Activated T-cell treated with anti-CD3 and anti-CD28 coated beads, Interleukin-2, amount 50 U/mL, for 4 hours (primary cell): ENCODE measurements at regions not wholly inside any gene's neighbourhood (a gene's known extent, or its start where the extent isn't known, plus 50 kb on each side); places are given as distances from the start of the nearest gene placed in this dataset.

Experiments
- ATAC-seq, 2 donors: fragments of 200-7000 bp; cut with Tn5 transposase; one replicate each; pipeline ENCODE4 v1.10.0; 2021
- DNase-seq: peaks from one replicate; pipeline ENCODE4 v3.0.0-alpha.2; 2020
- H3K27me3 Mint-ChIP-seq: one replicate; pipeline ENCODE4 v1.8.0; 2021; ENCODE audit warnings: low read depth, mixed read lengths
- H3K36me3 Mint-ChIP-seq: one replicate; pipeline ENCODE4 v1.8.0; 2022; ENCODE audit warnings: mixed read lengths; ENCODE audit not compliant: insufficient read depth
- H3K4me1 Mint-ChIP-seq: one replicate; pipeline ENCODE4 v1.8.0; 2021; ENCODE audit warnings: low read depth, mixed read lengths
- H3K4me3 Mint-ChIP-seq: one replicate; pipeline ENCODE4 v1.8.0; 2021; ENCODE audit warnings: mild to moderate bottlenecking, moderate library complexity, mixed read lengths
- H3K9me3 Mint-ChIP-seq: one replicate; pipeline ENCODE4 v1.8.0; 2021; ENCODE audit warnings: mixed read lengths

GRCh38 chr11:70542406-70542805 lies 144.1 kb downstream of the CTTN start:
- H3K4me1 Mint-ChIP-seq = no peaks in the 10 kb centered on the region

GRCh38 chr11:70542811-70543210 lies 144.5 kb downstream of the CTTN start:
- no peak for DNase-seq
- Mint-ChIP-seq H3K27me3 (peaks cover 2% of the 10 kb centered on the region), H3K4me1 (no peaks in the 10 kb centered on the region), H3K36me3 (no peaks in the 10 kb centered on the region), H3K4me3 (no peak overlapping the region), H3K9me3 (no peaks in the 10 kb centered on the region)
- no peak for ATAC-seq

More at GRCh38 chr11:70542406-70542805, 144.1 kb downstream of the CTTN start:
- Mint-ChIP-seq H3K4me3 (no peak overlapping the region), H3K36me3 (no peaks in the 10 kb centered on the region), H3K9me3 (no peaks in the 10 kb centered on the region), H3K27me3 (peaks cover 2% of the 10 kb centered on the region)
- no peak for ATAC-seq
- no peak for DNase-seq

GRCh38 chr11:70543611-70544010 lies 145.3 kb downstream of the CTTN start:
- ATAC-seq (no peak), DNase-seq (no peak)
- H3K9me3 Mint-ChIP-seq = no peaks in the 10 kb centered on the region
- no peak overlapping the region for H3K4me3 Mint-ChIP-seq
- peaks cover 2% of the 10 kb centered on the region for H3K27me3 Mint-ChIP-seq
- H3K36me3 Mint-ChIP-seq = no peaks in the 10 kb centered on the region
- no peaks in the 10 kb centered on the region for H3K4me1 Mint-ChIP-seq

GRCh38 chr11:70544067-70544773 lies 145.9 kb downstream of the CTTN start:
- no peak for ATAC-seq
- DNase-seq = no peak
- Mint-ChIP-seq H3K36me3 (no peaks in the 10 kb centered on the region), H3K4me1 (no peaks in the 10 kb centered on the region), H3K9me3 (no peaks in the 10 kb centered on the region), H3K27me3 (peaks cover 2% of the 10 kb centered on the region), H3K4me3 (no peak overlapping the region)

DNA sequence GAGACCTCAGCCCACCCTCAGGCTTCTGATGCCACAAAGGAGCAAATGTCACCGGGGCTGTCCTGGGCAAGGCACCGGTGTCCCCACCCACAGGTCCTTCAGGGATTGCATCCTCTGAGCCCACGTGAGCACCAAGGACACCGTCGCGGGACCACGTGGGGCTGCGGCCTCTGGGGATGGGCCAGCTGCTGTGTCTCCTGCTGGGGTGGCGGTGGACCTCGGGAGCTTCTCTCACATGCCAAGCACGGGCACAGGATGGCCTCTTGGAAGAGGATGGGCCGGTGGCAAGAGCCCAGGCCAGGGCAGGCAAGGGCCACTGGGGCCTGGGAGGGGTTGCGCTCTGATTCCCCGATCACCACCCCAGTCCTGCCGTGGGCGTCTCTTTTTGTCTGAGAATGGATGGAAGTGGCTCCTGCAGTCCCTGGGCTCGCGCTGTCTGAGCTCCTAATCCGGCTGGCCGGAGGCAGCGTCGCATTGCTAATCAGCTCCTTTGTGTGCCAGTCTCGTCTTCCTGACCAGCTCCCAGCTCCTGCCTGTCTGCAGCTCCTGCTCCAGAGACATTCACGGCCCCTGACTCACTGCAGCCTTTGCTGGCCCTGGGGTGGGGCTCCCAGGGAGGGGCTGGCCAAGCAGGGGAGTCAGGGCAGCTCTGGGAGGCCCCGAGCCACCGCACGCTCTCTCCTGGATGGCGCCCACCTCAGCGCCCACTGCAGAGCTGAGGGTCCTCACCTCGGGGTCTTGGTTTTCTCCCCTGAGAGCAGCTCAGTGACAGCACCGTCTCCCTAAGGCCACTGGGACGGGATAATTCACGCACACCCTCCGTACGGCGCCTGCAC lies 146.7 kb downstream of the CTTN start:
- Mint-ChIP-seq H3K4me1 (no peaks in the 10 kb centered on the region), H3K4me3 (no peak overlapping the region), H3K36me3 (no peaks in the 10 kb centered on the region), H3K9me3 (no peaks in the 10 kb centered on the region), H3K27me3 (peaks cover 2% of the 10 kb centered on the region)
- ATAC-seq (no peak), DNase-seq (no peak)

DNA sequence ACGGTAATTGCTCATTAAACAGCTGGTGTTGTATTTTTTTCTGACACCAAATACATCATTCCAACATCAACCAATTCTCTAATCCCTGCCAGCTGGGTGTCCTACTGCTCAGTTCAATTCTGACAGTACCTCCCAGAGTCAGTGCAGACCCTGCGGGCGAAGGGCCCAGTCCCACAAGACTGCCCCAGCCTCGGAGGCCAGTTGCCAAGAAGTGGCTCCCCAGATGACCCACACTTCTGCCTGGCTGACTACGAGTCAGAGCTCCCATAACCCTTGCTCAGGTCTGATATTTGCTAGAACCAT lies 147.2 kb downstream of the CTTN start:
- Mint-ChIP-seq H3K4me3 (no peak overlapping the region), H3K9me3 (no peaks in the 10 kb centered on the region), H3K27me3 (peaks cover 2% of the 10 kb centered on the region), H3K4me1 (no peaks in the 10 kb centered on the region), H3K36me3 (no peaks in the 10 kb centered on the region)
- DNase-seq = no peak
- ATAC-seq = no peak

DNA sequence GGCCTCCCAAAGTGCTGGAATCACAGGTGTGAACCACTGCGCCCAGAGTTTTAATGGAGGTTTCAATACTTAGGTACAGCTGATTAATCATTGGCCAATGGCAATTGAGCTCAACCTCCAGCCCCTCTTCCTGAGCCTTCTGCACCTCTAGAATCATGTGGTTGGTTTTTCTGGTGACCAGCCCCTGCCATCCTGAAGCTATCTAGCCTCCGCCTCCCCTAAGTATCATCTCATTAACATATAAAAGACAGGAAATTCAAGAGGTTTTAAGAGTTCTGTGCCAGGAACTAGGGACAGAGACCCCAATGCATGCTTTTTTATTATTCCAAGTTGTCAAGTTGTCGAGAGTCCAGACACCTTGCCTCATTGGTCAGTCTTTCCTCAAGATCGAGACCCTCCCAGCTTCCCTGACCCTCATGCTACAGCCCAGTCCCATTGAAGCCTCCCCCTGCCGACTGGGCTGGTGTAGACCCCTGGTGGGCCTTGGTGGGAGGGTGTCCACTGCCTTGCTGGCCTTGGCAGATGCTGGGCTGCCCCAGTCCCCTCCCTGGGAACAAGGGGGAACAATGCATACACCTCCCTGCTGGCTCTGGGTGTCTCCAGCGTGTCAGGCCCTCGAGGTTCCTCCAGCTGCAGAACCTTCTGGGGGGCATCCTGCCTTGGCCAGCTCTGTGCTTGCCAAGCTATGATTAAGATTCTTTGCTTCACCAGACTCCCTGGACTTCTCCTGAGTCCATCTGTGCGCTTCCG lies 148.0 kb downstream of the CTTN start:
- DNase-seq (no peak), ATAC-seq (no peak)
- H3K27me3 Mint-ChIP-seq = peaks cover 2% of the 10 kb centered on the region
- no peaks in the 10 kb centered on the region for H3K36me3 Mint-ChIP-seq
- H3K4me3 Mint-ChIP-seq = no peak overlapping the region
- H3K9me3 Mint-ChIP-seq = no peaks in the 10 kb centered on the region
- H3K4me1 Mint-ChIP-seq = no peaks in the 10 kb centered on the region

- ATAC-seq (no peak), DNase-seq (no peak)
- Mint-ChIP-seq H3K4me1 (no peaks in the 10 kb centered on the region), H3K4me3 (no peak overlapping the region), H3K27me3 (peaks cover 2% of the 10 kb centered on the region), H3K9me3 (no peaks in the 10 kb centered on the region), H3K36me3 (no peaks in the 10 kb centered on the region)
Observed at GRCh38 chr11:70547386-70547785, 149.1 kb downstream of the CTTN start.

DNA sequence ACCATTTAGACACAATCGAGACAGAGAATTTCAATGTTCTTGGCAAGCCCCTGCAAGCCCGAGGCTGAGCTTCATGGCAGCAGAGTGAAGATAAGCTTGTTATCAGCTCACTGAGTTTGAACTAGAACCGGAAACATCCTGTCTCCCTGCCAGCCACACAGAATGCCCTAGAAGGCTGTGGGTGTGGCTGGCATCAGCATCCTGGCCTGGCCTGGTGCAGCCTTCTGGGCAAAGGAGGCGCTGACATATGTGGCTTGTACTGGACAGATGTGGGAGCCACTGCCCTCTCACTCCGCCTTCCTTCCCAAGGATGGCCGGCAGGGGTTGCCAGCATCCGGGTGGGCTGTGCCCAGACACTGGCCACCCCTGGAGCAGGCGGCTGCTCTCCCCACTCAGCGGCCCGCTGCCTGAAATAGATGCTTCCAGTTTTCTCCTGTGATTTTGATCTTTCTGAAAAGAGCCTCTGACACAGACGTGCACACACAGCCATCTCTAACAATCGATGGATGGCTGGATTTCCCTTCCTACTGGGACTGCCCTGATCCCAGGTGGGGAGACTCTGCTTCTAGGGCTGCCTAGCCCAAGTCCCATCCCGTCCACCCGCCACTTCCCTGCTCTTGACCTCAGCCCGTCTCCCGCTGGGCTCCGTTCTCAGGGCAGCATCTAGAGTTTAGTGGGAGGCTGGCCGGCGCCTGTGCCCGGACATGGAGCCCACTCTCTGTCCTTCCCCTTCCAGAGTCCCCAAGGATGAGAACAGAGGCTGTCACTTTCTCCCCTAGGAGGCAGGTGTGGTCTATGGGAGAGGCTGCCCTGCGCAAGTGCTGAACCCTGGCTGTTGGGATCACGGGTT lies 149.7 kb downstream of the CTTN start:
- H3K4me1 Mint-ChIP-seq = no peaks in the 10 kb centered on the region
- peaks cover 2% of the 10 kb centered on the region for H3K27me3 Mint-ChIP-seq
- no peak overlapping the region for H3K4me3 Mint-ChIP-seq
- DNase-seq (no peak), ATAC-seq (no peak)
- no peaks in the 10 kb centered on the region for H3K36me3 Mint-ChIP-seq
- H3K9me3 Mint-ChIP-seq = no peaks in the 10 kb centered on the region

- Mint-ChIP-seq H3K4me1 (no peaks in the 10 kb centered on the region), H3K4me3 (no peak overlapping the region), H3K9me3 (no peaks in the 10 kb centered on the region), H3K36me3 (no peaks in the 10 kb centered on the region), H3K27me3 (peaks cover 2% of the 10 kb centered on the region)
- DNase-seq (no peak), ATAC-seq (no peak)
Observed at GRCh38 chr11:70548976-70549375, 150.6 kb downstream of the CTTN start.

DNA sequence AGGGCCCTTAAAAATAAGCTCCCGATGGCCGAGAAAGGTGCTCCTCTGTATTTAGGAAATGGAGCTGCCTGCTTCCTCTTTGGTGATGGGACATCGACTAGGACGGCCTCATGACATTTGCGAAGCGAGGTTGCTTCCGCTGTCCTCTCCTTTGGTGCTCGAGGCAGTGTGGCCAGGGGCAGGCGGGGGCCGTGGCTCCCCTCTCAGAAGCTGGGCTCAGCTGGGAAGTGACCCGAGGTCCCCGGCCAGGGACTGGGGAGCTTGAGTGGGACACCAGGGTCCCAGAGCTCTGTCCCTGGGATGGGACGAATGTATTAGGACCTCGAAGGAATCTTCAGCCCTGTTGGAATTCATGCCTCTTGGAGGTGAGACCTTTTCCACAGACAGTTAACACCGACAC lies 151.1 kb downstream of the CTTN start:
- H3K27me3 Mint-ChIP-seq = peaks cover 2% of the 10 kb centered on the region
- H3K4me3 Mint-ChIP-seq = no peak overlapping the region
- ATAC-seq (no peak), DNase-seq (no peak)
- H3K36me3 Mint-ChIP-seq = no peaks in the 10 kb centered on the region
- H3K4me1 Mint-ChIP-seq = no peaks in the 10 kb centered on the region
- no peaks in the 10 kb centered on the region for H3K9me3 Mint-ChIP-seq

DNA sequence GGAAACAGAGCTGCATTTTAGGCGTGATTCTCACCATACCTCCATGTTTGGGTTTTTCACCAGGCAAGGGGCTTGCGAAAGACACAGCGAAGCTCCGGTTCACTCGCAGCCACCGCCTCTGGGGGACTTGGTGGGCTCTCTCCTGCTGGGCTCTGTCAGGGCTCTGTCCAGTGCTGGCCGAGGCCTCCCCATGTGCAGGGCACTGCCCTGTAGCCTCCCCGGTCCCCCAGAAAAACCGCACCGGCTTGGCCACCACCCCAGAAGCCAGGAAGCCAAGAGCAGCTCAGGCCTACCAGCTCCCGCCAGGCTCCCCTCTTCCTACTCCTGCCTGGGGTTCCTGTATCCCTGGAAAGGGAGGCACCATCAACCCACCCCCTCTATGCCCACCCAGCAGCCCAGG lies 151.5 kb downstream of the CTTN start:
- Mint-ChIP-seq H3K4me3 (no peak overlapping the region), H3K4me1 (no peaks in the 10 kb centered on the region), H3K36me3 (no peaks in the 10 kb centered on the region), H3K9me3 (no peaks in the 10 kb centered on the region), H3K27me3 (peaks cover 2% of the 10 kb centered on the region)
- ATAC-seq = no peak
- no peak for DNase-seq

GRCh38 chr11:70550456-70551195 lies 152.3 kb downstream of the CTTN start:
- Mint-ChIP-seq H3K4me3 (no peak overlapping the region), H3K4me1 (no peaks in the 10 kb centered on the region), H3K9me3 (no peaks in the 10 kb centered on the region), H3K27me3 (peaks cover 2% of the 10 kb centered on the region), H3K36me3 (no peaks in the 10 kb centered on the region)
- ATAC-seq (no peak), DNase-seq (no peak)
